HG03469 (cell line): ENCODE measurements at regions not wholly inside any gene's neighbourhood (a gene's known extent, or its start where the extent isn't known, plus 50 kb on each side); places are given as distances from the start of the nearest gene placed in this dataset.
A peak's percentile ranks its signal among the peaks of the same experiment; 100 is the strongest.

Source experiments
- ATAC-seq: cut with Tn5 transposase; IDR thresholded peaks from one replicate; pipeline ENCODE4 v1.9.1; 2021; ENCODE audit warnings: mild to moderate bottlenecking, moderate library complexity, moderate number of reproducible peaks; ENCODE audit not compliant: unreplicated experiment

DNA sequence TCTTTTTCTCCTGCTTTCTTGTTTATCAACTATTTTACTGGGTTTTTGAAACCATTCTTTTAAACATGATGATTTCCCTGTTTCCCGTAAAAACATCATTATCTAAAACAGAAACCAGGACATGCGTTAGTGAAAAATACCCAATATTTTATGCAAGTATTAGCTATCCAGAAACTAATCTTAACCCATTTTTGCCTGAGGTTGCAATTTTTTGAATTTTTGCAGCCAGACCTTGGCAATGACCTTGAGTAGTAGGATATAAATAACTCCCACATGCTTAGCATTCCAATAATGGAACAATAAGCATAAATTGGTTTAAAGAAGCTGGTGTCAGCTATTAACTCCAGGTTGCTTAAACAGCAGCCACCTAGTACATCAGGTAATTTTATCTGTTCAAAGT is 308.9 kb upstream of the ANO3 start:
- no peak for ATAC-seq

DNA sequence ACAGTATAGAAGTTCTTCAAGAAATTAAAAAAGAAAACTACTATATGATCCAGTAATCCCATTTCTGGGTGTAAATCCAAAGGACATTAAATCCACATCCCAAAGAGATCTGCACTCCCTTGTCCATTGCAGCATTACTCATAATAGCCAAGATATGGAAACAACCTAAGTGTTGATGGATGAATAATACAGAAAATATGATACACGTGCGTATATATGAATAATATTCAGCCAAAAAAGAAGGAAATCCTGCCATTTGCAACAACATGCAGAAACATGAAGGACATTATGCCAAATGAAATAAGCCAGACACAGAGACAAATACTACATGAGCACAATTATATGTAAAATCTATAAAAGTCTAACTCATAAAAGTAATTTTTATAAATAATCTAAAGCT is 306.3 kb upstream of the ANO3 start:
- ATAC-seq = no peak

DNA sequence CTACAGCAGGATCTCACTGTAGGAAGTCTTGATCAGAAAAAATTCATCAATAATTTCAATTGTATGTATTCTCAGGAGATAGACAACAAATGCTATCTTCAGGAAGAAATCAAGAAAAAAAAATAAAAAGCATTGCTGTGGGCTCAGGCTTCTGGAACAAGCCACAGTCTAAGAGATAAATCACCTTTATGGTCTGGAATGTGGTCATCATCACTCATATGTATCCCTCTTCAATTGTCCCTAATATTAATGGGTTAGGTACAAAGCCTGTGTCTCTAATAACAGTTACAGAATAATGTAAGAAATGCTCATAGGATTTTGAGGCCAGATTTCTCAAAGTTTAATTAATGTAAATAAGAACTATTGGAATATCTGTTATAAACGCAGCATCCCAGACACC is 305.9 kb upstream of the ANO3 start:
- ATAC-seq = no peak

DNA sequence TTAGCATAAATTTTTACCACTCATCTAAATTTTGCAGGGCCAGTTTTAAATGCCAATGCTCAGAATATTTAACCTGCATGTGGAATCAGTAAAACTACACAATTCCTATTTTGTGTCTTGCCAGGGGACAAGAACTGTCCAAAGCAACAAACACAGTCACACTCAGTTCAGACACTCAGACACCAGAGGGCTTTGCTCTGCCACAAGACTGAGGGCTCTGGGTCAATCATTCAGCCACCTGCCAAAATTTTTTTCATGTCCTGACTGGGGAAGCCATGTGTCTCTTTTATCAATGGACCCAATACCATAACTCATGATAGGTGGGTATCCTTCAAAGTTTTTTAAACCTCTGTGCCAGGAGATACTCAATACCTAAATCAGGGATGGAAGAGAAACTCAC is 304.0 kb upstream of the ANO3 start:
- ATAC-seq = no peak

DNA sequence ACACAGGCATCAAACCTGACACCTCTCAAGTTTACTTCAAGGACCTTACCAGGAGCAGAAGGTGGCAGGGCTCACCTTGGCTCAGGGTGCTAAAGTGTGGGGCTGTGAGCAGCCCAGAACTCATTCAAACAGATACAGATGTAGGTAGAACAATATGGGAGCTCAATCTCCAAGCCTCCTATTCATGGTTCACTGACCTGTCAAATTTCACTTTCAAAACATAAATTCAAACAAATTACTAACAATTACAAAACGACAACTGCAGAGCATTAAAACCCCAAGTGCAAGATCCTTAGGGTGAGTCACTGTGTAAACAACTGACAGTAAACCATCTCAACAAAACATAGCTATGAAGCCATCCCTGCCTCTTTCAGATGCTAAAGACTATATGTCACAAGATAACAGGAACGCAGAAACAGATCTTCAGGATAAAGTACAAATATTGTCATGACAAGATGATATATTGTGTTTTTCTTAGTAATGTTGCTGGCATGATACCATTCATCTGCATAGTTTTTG is 303.5 kb upstream of the ANO3 start:
- no peak for ATAC-seq

DNA sequence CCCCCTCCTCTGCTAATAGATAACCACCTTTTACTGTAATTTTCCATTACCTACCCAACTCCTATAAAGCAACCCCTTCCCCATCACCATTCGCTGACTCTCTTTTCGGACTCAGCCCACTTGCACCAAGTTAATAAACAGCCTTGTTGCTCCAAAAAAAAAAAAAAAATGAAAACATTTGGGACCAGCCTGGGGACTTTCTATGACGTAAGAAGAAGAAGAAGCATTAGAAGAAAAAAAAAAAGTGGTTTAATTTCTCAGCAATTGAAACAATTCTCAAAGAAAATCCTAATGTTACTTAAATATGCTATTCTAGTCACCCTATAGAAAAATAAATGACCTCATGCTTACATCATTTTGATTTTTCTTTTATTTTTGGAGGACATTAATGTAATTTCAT is 301.5 kb upstream of the ANO3 start:
- ATAC-seq = no peak

DNA sequence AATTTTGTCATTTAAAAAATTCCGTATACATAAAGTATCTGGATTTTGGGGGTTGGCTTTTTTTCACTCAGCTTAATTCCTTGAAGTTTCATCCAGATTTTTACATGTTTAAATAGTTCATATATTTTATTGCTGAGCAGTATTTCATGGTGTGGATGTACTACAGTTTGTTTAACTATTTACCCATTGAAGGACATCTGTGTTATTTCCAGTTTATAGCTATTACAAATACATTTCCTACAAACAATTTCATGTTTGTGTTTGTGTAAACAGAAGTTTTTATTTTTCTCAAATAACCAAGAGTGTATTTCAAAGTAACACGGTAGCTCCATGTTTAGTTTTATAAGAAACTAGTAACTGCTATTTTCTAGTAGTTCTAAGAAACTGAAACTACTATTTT is 299.7 kb upstream of the ANO3 start:
- ATAC-seq = no peak

DNA sequence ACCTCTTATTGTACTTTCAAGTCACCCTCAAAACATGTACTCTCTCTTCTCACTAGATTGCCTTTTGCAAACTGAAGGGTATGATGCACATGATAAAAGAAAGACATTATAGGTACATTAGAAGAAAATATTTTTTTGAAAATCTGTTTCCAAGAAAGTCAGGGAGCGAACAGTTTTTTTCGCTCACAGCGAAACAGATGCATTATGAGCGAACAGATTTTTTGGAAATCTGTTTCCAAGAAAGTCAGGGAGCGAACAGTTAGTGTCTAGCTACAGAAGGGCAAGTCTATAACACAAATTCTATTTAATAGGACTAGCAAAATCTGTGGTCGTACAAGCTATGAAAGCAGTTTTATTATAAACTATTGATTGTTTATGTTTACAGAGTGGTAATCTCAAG is 296.2 kb upstream of the ANO3 start:
- ATAC-seq = no peak

DNA sequence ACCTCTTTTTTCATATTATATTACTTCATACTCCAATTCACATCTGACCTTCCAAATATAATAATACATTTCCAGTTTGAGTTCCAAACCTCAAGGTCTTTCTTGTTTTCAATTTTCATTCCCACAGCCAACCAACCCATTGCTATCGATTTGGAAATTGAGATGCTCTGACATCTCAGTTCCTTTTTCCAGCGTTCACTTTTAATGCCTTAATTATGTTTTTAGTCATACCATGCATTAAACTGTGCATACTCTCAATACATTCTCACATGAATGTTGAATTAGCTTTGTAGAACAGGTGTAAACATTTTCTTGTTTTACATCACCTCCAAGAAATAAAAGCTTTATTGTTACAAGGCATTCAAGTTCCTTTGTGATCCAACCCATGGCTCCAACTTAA is 294.2 kb upstream of the ANO3 start:
- peak; percentile 42 for ATAC-seq

DNA sequence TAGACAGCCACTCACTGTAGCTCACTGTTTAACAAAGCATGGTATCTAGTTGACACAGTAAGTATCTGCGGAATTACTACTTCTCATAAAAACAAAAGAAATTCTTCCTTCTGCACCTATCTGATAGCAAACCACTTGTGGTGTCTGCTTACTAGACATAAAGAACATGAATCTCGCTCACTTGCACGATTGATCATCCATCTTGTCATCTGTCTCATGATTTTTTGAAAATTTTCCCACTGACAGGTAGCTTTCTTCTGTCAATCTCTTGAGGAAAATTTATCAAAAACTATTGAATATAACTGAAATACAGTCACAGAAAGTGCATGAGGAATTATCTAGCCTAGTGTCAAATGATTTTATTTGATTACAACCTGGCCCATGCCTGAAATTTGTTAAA is 291.6 kb upstream of the ANO3 start:
- no peak for ATAC-seq

DNA sequence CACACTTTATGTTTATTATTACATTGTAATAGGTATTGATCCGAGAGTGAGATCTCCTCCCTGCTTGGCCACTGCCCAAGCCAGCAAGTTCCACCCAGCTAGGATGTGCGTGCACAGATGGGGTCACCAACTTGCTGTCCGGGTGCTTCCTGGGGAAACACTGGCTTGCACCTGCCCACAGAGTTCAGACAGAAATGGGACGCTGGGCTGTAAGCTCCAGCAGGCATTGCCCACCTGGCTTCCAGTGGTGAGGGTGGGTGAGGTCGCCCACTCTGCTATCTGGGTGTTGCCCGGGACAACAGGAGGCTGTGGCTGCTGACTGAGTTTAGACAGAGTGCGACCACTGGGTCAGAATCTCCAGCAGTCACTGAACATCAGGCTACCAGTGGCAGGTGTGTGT is 289.8 kb upstream of the ANO3 start:
- ATAC-seq = no peak

DNA sequence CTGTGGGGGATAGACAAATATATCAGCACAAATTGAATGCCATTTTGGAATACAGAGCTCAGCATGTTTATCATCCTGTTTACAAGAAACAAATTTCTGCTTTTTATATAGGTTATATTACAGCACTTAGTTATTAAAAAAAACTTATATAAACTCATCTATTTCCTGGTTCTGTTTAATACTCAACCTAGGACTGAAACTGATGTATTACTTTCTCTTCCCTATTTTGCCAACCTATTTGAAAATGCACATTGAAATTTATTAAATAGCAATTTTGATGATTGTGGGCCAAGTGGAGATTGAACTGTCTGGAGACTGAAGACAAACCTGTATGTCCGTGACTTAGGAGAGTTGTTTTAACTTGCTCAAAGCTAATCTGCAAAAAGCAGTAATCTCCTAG is 288.3 kb upstream of the ANO3 start:
- peak; percentile 81 for ATAC-seq

DNA sequence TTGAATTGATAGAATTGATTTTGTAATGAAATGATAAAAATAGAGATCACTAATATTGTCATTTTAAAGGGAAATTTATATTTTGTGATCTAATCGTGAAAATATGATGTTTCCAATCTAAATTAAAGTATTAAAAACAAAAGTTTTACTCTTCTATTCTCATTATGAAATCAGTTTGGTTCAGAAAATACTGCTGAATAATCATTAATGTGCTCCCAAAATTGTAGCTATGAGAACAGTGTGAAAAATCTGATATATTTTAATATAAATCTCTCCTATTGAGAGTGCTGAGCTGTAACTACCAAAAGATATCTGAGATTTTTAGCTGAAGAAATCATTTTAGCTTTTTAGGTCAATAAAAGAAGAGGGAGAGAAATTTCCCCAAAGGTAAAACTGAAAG is 287.5 kb upstream of the ANO3 start:
- ATAC-seq = no peak

DNA sequence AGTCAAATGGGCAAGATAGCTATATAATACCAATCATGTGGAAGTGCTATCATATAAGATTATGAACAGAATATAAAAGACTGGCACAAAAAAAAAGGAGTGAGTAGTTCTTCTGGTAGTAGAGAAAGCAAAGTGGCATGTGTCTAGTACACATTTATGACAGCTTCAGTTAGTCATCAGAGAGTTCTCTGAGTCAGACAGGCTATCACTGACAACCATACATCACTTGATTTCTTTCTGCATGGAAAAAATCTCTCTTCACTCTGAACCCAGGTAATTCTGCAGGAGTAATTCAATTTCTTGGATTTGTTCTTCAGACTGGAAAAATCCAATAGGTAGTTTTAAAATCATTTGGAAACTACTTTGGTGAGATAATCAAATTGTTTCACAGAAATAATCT is 286.8 kb upstream of the ANO3 start:
- ATAC-seq = no peak

DNA sequence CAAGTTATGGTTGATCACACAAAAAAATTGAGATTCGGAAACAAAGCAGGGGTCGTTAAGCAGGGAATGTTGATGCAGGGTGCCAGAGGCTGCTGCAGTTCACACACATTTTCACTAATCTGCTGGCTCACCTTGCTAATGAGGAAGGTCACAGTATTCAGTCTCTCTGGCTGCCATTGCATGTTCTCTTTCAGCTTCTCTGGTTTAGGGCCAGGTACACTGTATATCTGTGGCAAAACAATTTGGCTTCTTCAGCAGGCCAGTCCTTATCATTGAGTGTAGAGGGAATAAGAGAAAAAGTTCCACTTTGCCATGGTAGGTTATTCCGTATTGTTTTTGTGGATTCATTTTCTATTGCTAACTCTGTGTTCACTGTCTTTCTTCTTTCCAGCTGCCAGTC is 283.7 kb upstream of the ANO3 start:
- no peak for ATAC-seq

DNA sequence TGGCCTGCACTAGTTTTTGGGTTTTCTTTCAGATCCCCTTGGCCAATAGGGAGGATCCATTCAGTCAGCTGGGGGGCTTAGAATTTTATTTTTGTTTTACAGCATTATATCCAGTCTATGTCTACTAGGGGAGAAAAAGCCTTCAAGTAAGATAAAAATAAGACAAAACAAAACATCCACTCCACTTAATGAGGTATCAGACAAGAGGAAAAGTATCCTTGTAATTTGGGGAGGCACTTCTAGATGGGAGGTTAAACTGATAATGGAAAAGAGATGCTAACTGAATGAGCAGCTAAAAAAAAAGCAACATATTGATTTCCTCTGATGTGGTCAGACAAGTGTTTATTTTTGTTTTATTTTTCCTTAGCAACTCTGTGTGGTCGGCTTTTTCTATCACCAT is 278.0 kb upstream of the ANO3 start:
- no peak for ATAC-seq

DNA sequence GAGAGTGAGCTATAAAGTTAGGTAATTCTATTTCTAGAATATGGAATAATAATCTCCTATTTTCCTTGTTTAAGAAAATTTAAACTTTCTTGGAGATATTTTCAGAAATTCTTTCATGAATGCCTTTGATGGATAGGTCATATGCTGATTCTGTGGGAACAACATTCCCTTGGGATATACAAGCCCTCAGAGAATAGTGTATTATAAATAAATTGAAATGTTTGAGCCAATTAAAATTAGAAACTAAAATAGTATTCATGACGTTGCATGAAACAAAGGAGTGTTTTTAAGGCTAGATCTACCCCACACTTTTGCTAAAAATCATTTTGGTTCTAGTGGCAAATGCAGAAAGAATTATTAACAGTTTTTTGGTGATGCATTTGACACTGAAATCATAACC is 269.3 kb upstream of the ANO3 start:
- ATAC-seq = no peak

DNA sequence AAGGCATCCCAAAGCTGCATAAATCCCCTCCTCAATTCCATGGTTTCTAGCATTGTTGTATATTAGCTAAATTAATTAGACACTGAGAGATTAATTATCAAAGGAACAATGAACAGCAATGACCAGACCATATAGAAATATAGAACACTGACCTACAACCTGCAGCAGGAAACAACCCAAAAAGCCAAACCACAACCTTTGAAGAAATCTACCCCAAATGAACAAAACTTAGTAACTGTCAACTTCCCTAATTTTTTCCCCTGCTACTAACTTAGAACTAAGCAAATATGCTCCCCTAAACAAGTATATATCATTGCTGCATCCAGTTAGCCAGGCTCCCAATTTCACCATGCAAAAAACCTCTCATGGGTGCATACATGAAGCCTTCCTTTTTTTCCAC is 268.0 kb upstream of the ANO3 start:
- peak; percentile 49 for ATAC-seq

DNA sequence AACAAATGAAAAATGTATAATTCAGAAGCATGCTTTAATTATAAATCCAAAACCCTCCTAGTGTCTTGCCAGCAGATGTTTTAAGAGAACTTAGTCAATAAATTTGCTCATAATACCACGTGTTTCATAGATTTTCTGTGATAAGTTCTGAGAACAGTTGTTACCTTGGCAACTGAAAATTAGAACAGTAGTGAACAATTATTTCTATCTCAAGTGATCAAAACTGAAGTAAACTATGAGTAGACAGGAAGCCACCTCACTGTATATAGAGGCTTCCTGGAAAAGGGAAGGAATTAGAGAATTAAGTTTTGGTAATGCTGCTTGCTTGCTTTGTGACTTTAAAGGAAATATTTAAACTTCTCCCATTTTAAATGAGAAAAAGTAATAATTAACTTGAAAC is 266.0 kb upstream of the ANO3 start:
- no peak for ATAC-seq

DNA sequence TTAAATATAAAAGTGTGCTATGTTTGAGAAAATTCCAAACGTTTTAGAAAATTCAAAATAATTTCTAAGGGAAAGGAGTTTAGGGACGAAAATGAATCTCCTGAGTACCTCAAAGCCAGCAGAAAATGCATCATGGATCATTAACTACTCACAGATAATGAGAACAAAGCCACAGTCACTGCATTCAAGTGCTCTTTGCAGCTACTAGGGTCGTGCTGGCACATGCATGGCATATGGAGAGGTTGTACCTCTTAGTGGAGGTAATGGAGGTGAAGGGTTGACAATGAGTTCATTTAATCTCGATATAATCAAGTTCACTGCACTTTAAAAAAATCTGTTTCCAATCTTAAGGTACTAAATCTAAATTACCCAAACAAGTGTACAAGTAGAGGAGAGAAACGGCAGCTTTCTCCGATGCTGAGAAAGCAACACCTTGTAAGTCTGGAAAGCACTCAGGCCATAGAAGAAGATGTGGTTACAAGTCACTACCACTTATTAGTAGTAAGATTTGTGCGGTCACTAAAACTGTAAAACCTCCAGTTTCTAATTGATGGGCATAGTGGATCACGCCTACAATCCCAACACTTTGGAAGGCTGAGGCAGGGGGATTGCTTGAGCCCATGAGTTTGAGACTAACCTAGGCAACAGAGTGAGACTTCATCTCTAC is 261.1 kb upstream of the ANO3 start:
- no peak for ATAC-seq

DNA sequence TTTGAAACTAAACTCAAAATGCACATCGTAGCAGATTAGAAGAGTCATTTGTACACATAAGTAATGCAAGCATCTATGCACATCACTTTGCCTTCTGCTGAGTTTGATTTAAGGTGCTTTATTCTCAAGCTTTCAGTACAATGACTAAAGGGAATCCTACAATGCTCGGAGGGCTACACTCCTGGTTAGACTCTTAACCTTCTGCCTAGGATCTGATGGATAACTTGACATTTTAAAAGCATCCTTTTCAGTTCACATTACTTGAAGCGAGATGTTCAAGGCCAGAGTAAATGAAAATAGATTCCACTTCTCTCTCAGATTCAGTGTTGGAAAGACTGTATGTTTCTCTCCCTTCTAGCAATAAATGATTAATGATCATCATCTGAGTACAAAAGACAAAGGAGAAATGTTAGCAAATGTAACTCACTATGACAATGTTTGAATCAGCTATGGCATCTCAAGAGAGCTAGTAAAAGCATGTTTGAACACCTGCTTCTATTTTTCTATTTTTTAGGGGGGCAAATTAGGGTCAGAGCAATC is 259.2 kb upstream of the ANO3 start:
- ATAC-seq = no peak

DNA sequence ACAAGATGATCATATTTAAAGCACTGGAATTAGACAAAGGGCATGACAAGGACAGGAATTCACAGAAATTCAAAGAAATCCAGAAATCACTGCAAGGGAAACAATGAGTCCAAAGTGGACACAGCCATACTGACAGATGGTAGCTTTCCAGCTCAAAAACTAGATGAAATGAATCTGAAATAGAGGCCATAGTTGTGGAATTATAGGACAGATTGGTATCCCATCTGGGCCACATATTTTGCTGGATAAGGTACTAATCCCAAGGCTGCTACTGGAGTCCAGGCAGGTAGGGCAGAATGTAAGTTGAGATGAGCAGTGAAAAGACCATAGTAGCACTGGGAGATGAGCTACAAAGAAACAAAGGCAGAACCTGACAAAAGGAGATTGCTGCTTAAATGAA is 258.3 kb upstream of the ANO3 start:
- ATAC-seq = no peak
